OCI-LY3 (cell line): ENCODE measurements at regions not wholly inside any gene's neighbourhood (a gene's known extent, or its start where the extent isn't known, plus 50 kb on each side); places are given as distances from the start of the nearest gene placed in this dataset.

Experiments
- EZH2phosphoT487 ChIP-seq: fragments of 200-600 bp; shearing (Covaris generic); IDR thresholded peaks from 2 replicates; pipeline ENCODE4 v1.6.1; 2018; ENCODE audit warnings: antibody characterized with exemption, mixed run types, low read depth
- TF ChIP-seq, protein P1 (sequence below): fragments of 200-600, 300-600 bp; sonication (generic); IDR thresholded peaks from 2 replicates; pipeline ENCODE4 v1.5.1; 2014; ENCODE audit warnings: antibody characterized with exemption, low read length, low read depth

DNA sequence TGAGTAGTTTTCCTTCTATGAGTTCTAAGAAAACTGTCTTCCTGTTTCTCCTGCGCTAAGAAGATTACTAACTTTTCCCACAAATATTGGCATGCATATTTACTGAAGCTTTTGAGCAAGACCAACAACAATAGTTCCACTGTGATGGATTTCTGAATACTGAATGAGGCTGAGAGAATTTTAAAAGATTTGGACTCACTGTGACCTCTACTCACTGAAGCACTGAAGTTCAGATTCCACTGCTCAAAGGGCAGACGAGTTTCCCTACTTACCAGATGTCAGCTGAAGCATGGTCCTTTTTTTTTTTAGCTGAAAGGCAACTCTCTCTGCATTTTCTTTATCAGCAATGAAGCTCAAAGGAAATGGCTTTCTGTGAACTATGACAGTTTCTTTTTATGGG, 718.5 kb downstream of the RFPL4B start:
- TF ChIP-seq, protein P1, sequence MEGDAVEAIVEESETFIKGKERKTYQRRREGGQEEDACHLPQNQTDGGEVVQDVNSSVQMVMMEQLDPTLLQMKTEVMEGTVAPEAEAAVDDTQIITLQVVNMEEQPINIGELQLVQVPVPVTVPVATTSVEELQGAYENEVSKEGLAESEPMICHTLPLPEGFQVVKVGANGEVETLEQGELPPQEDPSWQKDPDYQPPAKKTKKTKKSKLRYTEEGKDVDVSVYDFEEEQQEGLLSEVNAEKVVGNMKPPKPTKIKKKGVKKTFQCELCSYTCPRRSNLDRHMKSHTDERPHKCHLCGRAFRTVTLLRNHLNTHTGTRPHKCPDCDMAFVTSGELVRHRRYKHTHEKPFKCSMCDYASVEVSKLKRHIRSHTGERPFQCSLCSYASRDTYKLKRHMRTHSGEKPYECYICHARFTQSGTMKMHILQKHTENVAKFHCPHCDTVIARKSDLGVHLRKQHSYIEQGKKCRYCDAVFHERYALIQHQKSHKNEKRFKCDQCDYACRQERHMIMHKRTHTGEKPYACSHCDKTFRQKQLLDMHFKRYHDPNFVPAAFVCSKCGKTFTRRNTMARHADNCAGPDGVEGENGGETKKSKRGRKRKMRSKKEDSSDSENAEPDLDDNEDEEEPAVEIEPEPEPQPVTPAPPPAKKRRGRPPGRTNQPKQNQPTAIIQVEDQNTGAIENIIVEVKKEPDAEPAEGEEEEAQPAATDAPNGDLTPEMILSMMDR, result no peak
- TF ChIP-seq EZH2phosphoT487, result no peak
